ENCODE measurements at regions not wholly inside any gene's neighbourhood (a gene's known extent, or its start where the extent isn't known, plus 50 kb on each side); places are given as distances from the start of the nearest gene placed in this dataset.

DNA sequence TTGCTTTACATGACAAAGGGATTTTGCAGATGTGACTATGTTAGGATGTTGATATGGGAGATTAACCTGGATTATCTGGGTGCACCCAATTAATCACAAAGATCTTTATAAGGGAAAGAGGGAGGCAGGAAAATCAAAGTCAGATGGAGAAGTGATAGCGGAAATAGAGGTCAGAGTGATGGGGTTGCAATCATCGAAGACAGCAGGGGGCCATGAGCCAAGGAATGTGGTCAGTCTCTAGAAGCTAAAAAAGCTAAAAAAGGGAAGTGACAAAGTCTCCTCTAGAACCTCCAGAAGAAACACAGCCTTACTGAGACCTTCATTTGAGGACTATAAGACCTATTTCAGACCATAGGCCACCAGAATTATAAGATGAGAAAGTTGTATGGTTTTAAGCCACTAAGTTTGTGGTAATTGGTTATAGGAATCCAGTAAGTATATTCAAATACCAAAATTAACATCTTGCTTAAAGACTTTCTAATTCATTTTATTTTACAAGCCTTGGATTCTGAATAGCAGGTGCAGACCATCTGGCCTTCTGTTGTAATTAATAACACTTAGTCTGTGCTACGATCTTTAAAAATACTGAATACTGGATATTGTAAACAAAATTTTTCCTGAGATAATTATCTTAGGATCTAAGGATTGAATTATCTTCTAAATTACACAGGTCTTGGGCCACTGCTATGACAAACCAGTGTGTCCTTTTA is 493.4 kb upstream of the PCDH20 start:
- intact Hi-C loops (cut with DNase I), result no loop called here
- no peak overlapping the region for H3K4me3 ChIP-seq
- no peak for TF ChIP-seq POLR2A (IDR thresholded peaks at IDR 0.05)
- no peak for TF ChIP-seq EP300 (IDR thresholded peaks at IDR 0.05)
- TF ChIP-seq, protein P1, sequence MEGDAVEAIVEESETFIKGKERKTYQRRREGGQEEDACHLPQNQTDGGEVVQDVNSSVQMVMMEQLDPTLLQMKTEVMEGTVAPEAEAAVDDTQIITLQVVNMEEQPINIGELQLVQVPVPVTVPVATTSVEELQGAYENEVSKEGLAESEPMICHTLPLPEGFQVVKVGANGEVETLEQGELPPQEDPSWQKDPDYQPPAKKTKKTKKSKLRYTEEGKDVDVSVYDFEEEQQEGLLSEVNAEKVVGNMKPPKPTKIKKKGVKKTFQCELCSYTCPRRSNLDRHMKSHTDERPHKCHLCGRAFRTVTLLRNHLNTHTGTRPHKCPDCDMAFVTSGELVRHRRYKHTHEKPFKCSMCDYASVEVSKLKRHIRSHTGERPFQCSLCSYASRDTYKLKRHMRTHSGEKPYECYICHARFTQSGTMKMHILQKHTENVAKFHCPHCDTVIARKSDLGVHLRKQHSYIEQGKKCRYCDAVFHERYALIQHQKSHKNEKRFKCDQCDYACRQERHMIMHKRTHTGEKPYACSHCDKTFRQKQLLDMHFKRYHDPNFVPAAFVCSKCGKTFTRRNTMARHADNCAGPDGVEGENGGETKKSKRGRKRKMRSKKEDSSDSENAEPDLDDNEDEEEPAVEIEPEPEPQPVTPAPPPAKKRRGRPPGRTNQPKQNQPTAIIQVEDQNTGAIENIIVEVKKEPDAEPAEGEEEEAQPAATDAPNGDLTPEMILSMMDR (IDR thresholded peaks at IDR 0.05), result no peak
- no peaks in the 10 kb centered on the region for H3K36me3 ChIP-seq
- H3K27ac ChIP-seq, result no peak overlapping the region
- DNase-seq, result no peak
- H3K4me1 ChIP-seq (ENCODE audit: insufficient read depth), result no peaks in the 10 kb centered on the region
- WGBS, 3 donors, result 63 to 77% (median 65%) methylated on average over 3 of the region's 3 CpGs
- no peaks in the 10 kb centered on the region for H3K27me3 ChIP-seq
- H3K9me3 ChIP-seq, result no peaks in the 10 kb centered on the region

- 57 to 76% (median 68%) methylated on average over 2 of the region's 2 CpGs for WGBS, 3 donors
- no peak overlapping the region for H3K4me3 ChIP-seq
- TF ChIP-seq POLR2A (IDR thresholded peaks at IDR 0.05), result no peak
- TF ChIP-seq, protein P1 (IDR thresholded peaks at IDR 0.05), result no peak
- no peak for TF ChIP-seq EP300 (IDR thresholded peaks at IDR 0.05)
- no peaks in the 10 kb centered on the region for H3K9me3 ChIP-seq
- intact Hi-C loops (cut with DNase I), result no loop called here
- H3K27me3 ChIP-seq, result no peaks in the 10 kb centered on the region
- H3K36me3 ChIP-seq, result no peaks in the 10 kb centered on the region
- H3K4me1 ChIP-seq (ENCODE audit: insufficient read depth), result no peaks in the 10 kb centered on the region
- no peak for DNase-seq
- H3K27ac ChIP-seq, result no peak overlapping the region
Observed at GRCh38 chr13:61905054-61905453, 489.4 kb upstream of the PCDH20 start.

GRCh38 chr13:61901946-61902541 is 486.4 kb upstream of the PCDH20 start:
- no peak for DNase-seq
- Histone ChIP-seq H3K4me1 (ENCODE audit: insufficient read depth) (no peaks in the 10 kb centered on the region), H3K4me3 (no peak overlapping the region), H3K27me3 (no peaks in the 10 kb centered on the region), H3K36me3 (no peaks in the 10 kb centered on the region), H3K27ac (no peak overlapping the region), H3K9me3 (no peaks in the 10 kb centered on the region)
- intact Hi-C loops (cut with DNase I), result no loop called here
- TF ChIP-seq EP300 (IDR thresholded peaks at IDR 0.05), result no peak
- TF ChIP-seq, protein P1 (IDR thresholded peaks at IDR 0.05), result no peak
- no peak for TF ChIP-seq POLR2A (IDR thresholded peaks at IDR 0.05)

DNA sequence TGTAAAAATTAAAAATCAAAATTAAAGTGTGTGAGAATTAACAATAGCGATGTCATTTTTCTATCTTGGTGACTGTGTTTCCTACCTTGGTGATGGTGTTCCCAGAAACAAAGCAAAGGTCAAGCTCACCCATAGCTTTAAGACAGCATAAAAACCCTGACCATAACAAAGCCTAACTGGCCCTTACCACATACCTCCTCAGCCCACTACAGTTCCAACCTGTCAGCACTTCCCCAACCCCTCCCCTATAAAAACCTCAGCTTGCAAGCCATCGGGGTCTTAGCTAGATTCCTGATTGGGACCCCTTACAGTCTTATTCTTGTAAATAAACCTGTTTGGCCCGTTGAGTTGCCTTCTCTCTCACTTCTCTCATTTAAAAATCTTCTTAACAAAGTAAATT is 484.4 kb upstream of the PCDH20 start:
- intact Hi-C loops (cut with DNase I), result no loop called here
- Histone ChIP-seq H3K27ac (no peak overlapping the region), H3K4me1 (ENCODE audit: insufficient read depth) (no peaks in the 10 kb centered on the region), H3K9me3 (no peaks in the 10 kb centered on the region), H3K27me3 (no peaks in the 10 kb centered on the region), H3K36me3 (no peaks in the 10 kb centered on the region), H3K4me3 (no peak overlapping the region)
- TF ChIP-seq POLR2A (IDR thresholded peaks at IDR 0.05), result no peak
- TF ChIP-seq EP300 (IDR thresholded peaks at IDR 0.05), result no peak
- TF ChIP-seq, protein P1 (IDR thresholded peaks at IDR 0.05), result no peak
- 41 to 43% (median 42%) methylated on average over 3 of the region's 3 CpGs for WGBS, 3 donors
- no peak for DNase-seq

Measured in ovary (tissue), 7 donors.